H1 (cell line): ENCODE measurements at regions not wholly inside any gene's neighbourhood (a gene's known extent, or its start where the extent isn't known, plus 50 kb on each side); places are given as distances from the start of the nearest gene placed in this dataset.
A peak's percentile ranks its signal among the peaks of the same experiment; 100 is the strongest.

Experiments used
- CTCF ChIA-PET: fragments of 300-600 bp; sonication (Branson Sonifier 250); formaldehyde crosslinking; loops from one replicate; lab custom pipeline; 2021; ENCODE audit not compliant: partially characterized antibody; lab: Charles Lee
- POLR2A ChIA-PET: fragments of 300-600 bp; sonication (Branson Sonifier 250); formaldehyde crosslinking; loops from one replicate; lab custom pipeline; 2021; ENCODE audit warnings: inconsistent platforms; ENCODE audit not compliant: partially characterized antibody; lab: Charles Lee
- DNase-seq, 2 experiments: peaks; one replicate each; pipeline versions ENCODE4 v3.0.0 to v3.0.0-alpha.2; 2010 to 2022; ENCODE audit warnings: low spot score in 2 of 2, low read depth in 1 of 2, mixed read lengths in 1 of 2
- FAIRE-seq: peaks from 2 replicates; lab custom pipeline; 2011; peaks lifted over from hg19 to GRCh38; lab: Jason Lieb, UNC
- H2AFZ ChIP-seq: 2 replicates; pipeline ENCODE4 v1.8.1; 2012; ENCODE audit warnings: low read length, inconsistent platforms
- H2AK5ac ChIP-seq: 2 replicates; pipeline ENCODE4 v1.6.1; 2013; ENCODE audit warnings: low read depth, low read length
- H2BK120ac ChIP-seq: replicated peaks from 2 replicates; pipeline ENCODE3; 2013; ENCODE audit warnings: low read depth, low read length, inconsistent platforms
- H2BK12ac ChIP-seq: 2 replicates; pipeline ENCODE4 v1.6.1; 2013; ENCODE audit warnings: low read depth, low read length
- H2BK15ac ChIP-seq: 2 replicates; pipeline ENCODE4 v1.6.1; 2013; ENCODE audit warnings: low read length
- H2BK20ac ChIP-seq: 2 replicates; pipeline ENCODE4 v1.6.1; 2013; ENCODE audit warnings: low read length
- H2BK5ac ChIP-seq: 2 replicates; pipeline ENCODE4 v1.6.1; 2013; ENCODE audit warnings: low read depth, low read length
- H3K14ac ChIP-seq: 2 replicates; pipeline ENCODE4 v1.6.1; 2013; ENCODE audit warnings: inconsistent platforms; ENCODE audit not compliant: insufficient read length
- H3K18ac ChIP-seq: 2 replicates; pipeline ENCODE4 v1.6.1; 2013; ENCODE audit warnings: low read length; ENCODE audit errors: extremely low read depth
- H3K23ac ChIP-seq: 2 replicates; pipeline ENCODE4 v1.6.1; 2013; ENCODE audit warnings: inconsistent platforms; ENCODE audit not compliant: insufficient read length
- H3K23me2 ChIP-seq: 2 replicates; pipeline ENCODE4 v1.6.1; 2013; ENCODE audit warnings: low read depth, low read length
- H3K27ac ChIP-seq: 2 replicates; pipeline ENCODE4 v1.6.1; 2011; ENCODE audit warnings: low read depth, low read length, inconsistent platforms
- H3K27me3 ChIP-seq, 4 experiments: replicated peaks in 1 of 4; 1 replicate in 1 of 4; 2 replicates in 3 of 4; pipeline versions ENCODE4 v1.6.1 to v1.8.1; 2011 to 2013; ENCODE audit warnings: low read length in 3 of 4, mild to moderate bottlenecking in 3 of 4, inconsistent platforms in 2 of 4, mixed read lengths in 2 of 4, moderate library complexity in 1 of 4; ENCODE audit not compliant: control insufficient read depth in 3 of 4, insufficient read depth in 3 of 4; ENCODE audit errors: extremely low read depth in 1 of 4
- H3K36me3 ChIP-seq, 4 experiments: 2 replicates each; pipeline versions ENCODE4 v1.6.1 to v1.8.1; 2011 to 2013; ENCODE audit warnings: mild to moderate bottlenecking in 4 of 4, low read length in 3 of 4, moderate library complexity in 2 of 4, control low read depth in 1 of 4, inconsistent platforms in 1 of 4; ENCODE audit not compliant: insufficient read depth in 4 of 4, control insufficient read depth in 2 of 4
- H3K4ac ChIP-seq: replicated peaks from 2 replicates; pipeline ENCODE3; 2013; ENCODE audit warnings: low read length, low read depth, mixed read lengths, inconsistent platforms; ENCODE audit not compliant: insufficient read length
- H3K4me1 ChIP-seq, 4 experiments: replicated peaks in 1 of 4; 1 replicate in 1 of 4; 2 replicates in 3 of 4; pipeline versions ENCODE4 v1.6.1 to v1.8.1; 2011 to 2013; ENCODE audit warnings: low read length in 3 of 4, inconsistent platforms in 2 of 4, mixed read lengths in 1 of 4; ENCODE audit not compliant: insufficient read depth in 4 of 4, control insufficient read depth in 3 of 4
- H3K4me2 ChIP-seq, 2 experiments: 2 replicates each; pipeline versions ENCODE4 v1.6.1 to v1.8.1; 2011 to 2013; ENCODE audit warnings: low read depth in 2 of 2, low read length in 2 of 2, control low read depth in 1 of 2, inconsistent platforms in 1 of 2, mild to moderate bottlenecking in 1 of 2; ENCODE audit not compliant: insufficient read depth in 1 of 2
- H3K4me3 ChIP-seq, 4 experiments: fragments of 200-600, 300-600 bp in 1 of 4; sonication (generic), shearing (Covaris generic), sonication (Bioruptor Twin) in 1 of 4; 2 replicates each; pipeline versions ENCODE4 v1.5.1 to v1.8.1; 2011 to 2016; ENCODE audit warnings: low read length in 4 of 4, low read depth in 3 of 4, control low read depth in 2 of 4, inconsistent platforms in 2 of 4, mild to moderate bottlenecking in 2 of 4, mixed read lengths in 1 of 4, moderate library complexity in 1 of 4; ENCODE audit not compliant: insufficient read depth in 2 of 4; ENCODE audit errors: extremely low read depth in 1 of 4
- H3K56ac ChIP-seq: replicated peaks from 2 replicates; pipeline ENCODE3; 2013; ENCODE audit warnings: low read depth, mild to moderate bottlenecking, mixed read lengths, low read length, inconsistent platforms; ENCODE audit not compliant: insufficient read length
- H3K79me1 ChIP-seq: 2 replicates; pipeline ENCODE4 v1.6.1; 2013; ENCODE audit warnings: low read depth, low read length, control low read depth
- H3K79me2 ChIP-seq, 2 experiments: 2 replicates each; pipeline versions ENCODE4 v1.6.1 to v1.8.1; 2012 to 2013; ENCODE audit warnings: low read length in 2 of 2, mild to moderate bottlenecking in 2 of 2, inconsistent platforms in 1 of 2; ENCODE audit not compliant: insufficient read depth in 2 of 2, control insufficient read depth in 1 of 2
- H3K9ac ChIP-seq, 4 experiments: replicated peaks in 1 of 4; 1 replicate in 1 of 4; 2 replicates in 3 of 4; pipeline versions ENCODE4 v1.6.1 to v1.8.1; 2011 to 2013; ENCODE audit warnings: low read depth in 3 of 4, low read length in 3 of 4, control low read depth in 2 of 4, mild to moderate bottlenecking in 2 of 4, moderate library complexity in 2 of 4, inconsistent platforms in 1 of 4; ENCODE audit errors: extremely low read depth in 1 of 4
- H3K9me3 ChIP-seq, 2 experiments: 2 replicates each; pipeline versions ENCODE4 v1.6.1 to v1.8.1; 2012 to 2013; ENCODE audit warnings: mild to moderate bottlenecking in 2 of 2, moderate library complexity in 2 of 2, control low read depth in 1 of 2, inconsistent platforms in 1 of 2, low read depth in 1 of 2, low read length in 1 of 2, mixed read lengths in 1 of 2; ENCODE audit not compliant: insufficient read depth in 2 of 2
- H4K20me1 ChIP-seq, 2 experiments: replicated peaks in 1 of 2; 2 replicates each; pipeline versions ENCODE3 to v1.8.1; 2011 to 2013; ENCODE audit warnings: inconsistent platforms in 2 of 2, low read length in 2 of 2, mild to moderate bottlenecking in 1 of 2; ENCODE audit not compliant: insufficient read depth in 2 of 2, control insufficient read depth in 1 of 2
- H4K5ac ChIP-seq: 2 replicates; pipeline ENCODE4 v1.6.1; 2013; ENCODE audit warnings: low read length, low read depth, mixed read lengths, inconsistent platforms; ENCODE audit not compliant: insufficient read length
- H4K8ac ChIP-seq: 2 replicates; pipeline ENCODE4 v1.8.0; 2013; ENCODE audit warnings: mild to moderate bottlenecking, moderate library complexity, low read length, inconsistent platforms; ENCODE audit not compliant: insufficient read depth; ENCODE audit errors: extremely low read depth
- H4K91ac ChIP-seq: replicated peaks from 2 replicates; pipeline ENCODE3; 2013; ENCODE audit warnings: low read length, mixed read lengths, inconsistent platforms; ENCODE audit not compliant: insufficient read length
- BRCA1 ChIP-seq: IDR thresholded peaks from 2 replicates; pipeline ENCODE4 v1.6.1; 2012; ENCODE audit warnings: low read depth, low read length, improper control_type of control experiment
- CBX8 ChIP-seq: fragments of 300-800, 300-1000 bp; sonication (generic); IDR thresholded peaks from 2 replicates; pipeline ENCODE4 v1.7.1; 2016; ENCODE audit warnings: low read depth, low read length, borderline replicate concordance
- CHD1 ChIP-seq: IDR thresholded peaks from 2 replicates; pipeline ENCODE4 v1.6.1; 2012; ENCODE audit warnings: low read depth, low read length, improper control_type of control experiment
- EZH2 ChIP-seq: fragments of 200-600 bp; sonication (generic); IDR thresholded peaks from 2 replicates; pipeline ENCODE4 v1.7.1; 2012; ENCODE audit warnings: low read depth, mild to moderate bottlenecking, moderate library complexity, low read length, inconsistent platforms; ENCODE audit not compliant: severe bottlenecking
- GTF2F1 ChIP-seq: IDR thresholded peaks from 2 replicates; pipeline ENCODE4 v1.6.1; 2012; ENCODE audit warnings: low read depth, low read length, improper control_type of control experiment, borderline replicate concordance
- KDM5A ChIP-seq: fragments of 200-600 bp; IDR thresholded peaks from 2 replicates; pipeline ENCODE4 v1.7.1; 2012; ENCODE audit warnings: mild to moderate bottlenecking, low read length, inconsistent platforms, mixed read lengths
- PHF8 ChIP-seq: fragments of 200-600 bp; sonication (generic); conservative IDR thresholded peaks from 2 replicates; pipeline ENCODE4 v1.7.1; 2012; ENCODE audit warnings: low read depth, mild to moderate bottlenecking, inconsistent platforms, low read length, moderate library complexity
- SAP30 ChIP-seq: fragments of 300-600 bp; sonication (generic); IDR thresholded peaks from 2 replicates; pipeline ENCODE4 v1.7.1; 2012; ENCODE audit warnings: low read length, moderate library complexity, mild to moderate bottlenecking, inconsistent platforms; ENCODE audit not compliant: insufficient read depth, insufficient replicate concordance
- SUZ12 ChIP-seq: fragments of 200-600 bp; sonication (generic); IDR thresholded peaks from 2 replicates; pipeline ENCODE4 v1.6.1; 2012; ENCODE audit warnings: mild to moderate bottlenecking, inconsistent platforms, low read length, moderate library complexity, mixed read lengths
- TBP ChIP-seq: IDR thresholded peaks from 2 replicates; pipeline ENCODE4 v1.6.1; 2011; ENCODE audit warnings: low read depth, low read length, improper control_type of control experiment
- TCF12 ChIP-seq: IDR thresholded peaks from 2 replicates; pipeline ENCODE4 v1.6.1; 2011; ENCODE audit warnings: low read depth, mild to moderate bottlenecking, low read length
- YY1 ChIP-seq: IDR thresholded peaks from 2 replicates; pipeline ENCODE4 v1.6.1; 2011; ENCODE audit warnings: low read depth, mild to moderate bottlenecking, low read length
- ZNF274 ChIP-seq: IDR thresholded peaks from 2 replicates; pipeline ENCODE4 v1.7.0; 2012; ENCODE audit warnings: low read length, borderline replicate concordance; ENCODE audit errors: extremely low read depth
- whole genome bisulfite sequencing, 2 experiments: shearing (Covaris generic) in 1 of 2; methylation state at CpG; one replicate each; pipeline versions ENCODE4 v1.1.6 to v1.1.7; 2013 to 2015; ENCODE audit warnings: low lambda C conversion rate in 2 of 2, mixed read lengths in 2 of 2, inconsistent platforms in 1 of 2, low coverage in 1 of 2, missing lambda C conversion rate in 1 of 2; ENCODE audit not compliant: insufficient replicate concordance in 2 of 2, insufficient coverage in 1 of 2, insufficient read length in 1 of 2; ENCODE audit errors: extremely low coverage in 1 of 2, missing lambda C conversion rate in 1 of 2; 5-methylcytosine and 5-hydroxymethylcytosine counted together

GRCh38 chr7:35998481-35998880 is 154.6 kb upstream of the EEPD1 start:
- no peaks in the 10 kb centered on the region for H3K36me3 ChIP-seq
- H3K79me1 ChIP-seq: no peaks in the 10 kb centered on the region
- no peak overlapping the region for H3K4me3 ChIP-seq
- TF ChIP-seq KDM5A (no peak), CBX8 (no peak), SUZ12 (no peak), CHD1 (no peak), PHF8 (no peak), GTF2F1 (no peak), ZNF274 (no peak), TCF12 (no peak), BRCA1 (no peak), TBP (no peak), SAP30 (no peak), YY1 (no peak), EZH2 (no peak)
- H3K56ac ChIP-seq: no peak overlapping the region
- H2BK20ac ChIP-seq: no peak overlapping the region
- peaks cover 0 to 4% of the 10 kb centered on the region in 2 experiments; a peak in 1 of 4 replicates for H3K9me3 ChIP-seq
- H3K14ac ChIP-seq: no peak overlapping the region
- no peak overlapping the region for H2AK5ac ChIP-seq
- H2BK12ac ChIP-seq: no peak overlapping the region
- peak in 1 of 2 experiments; percentile 23 for DNase-seq
- H3K27me3 ChIP-seq: no peaks in the 10 kb centered on the region
- H2BK120ac ChIP-seq: no peak overlapping the region
- H4K91ac ChIP-seq: no peak overlapping the region
- H4K5ac ChIP-seq: no peak overlapping the region
- no peak overlapping the region for H3K18ac ChIP-seq
- no peaks in the 10 kb centered on the region for H3K23me2 ChIP-seq
- H3K79me2 ChIP-seq: no peaks in the 10 kb centered on the region
- no peaks in the 10 kb centered on the region for H4K20me1 ChIP-seq
- H3K4ac ChIP-seq: no peak overlapping the region
- H4K8ac ChIP-seq: no peak overlapping the region
- no peak overlapping the region for H3K9ac ChIP-seq
- CTCF ChIA-PET: no interaction called here
- H3K4me1 ChIP-seq: no peaks in the 10 kb centered on the region
- H3K23ac ChIP-seq: no peak overlapping the region
- H2BK15ac ChIP-seq: no peak overlapping the region
- 93% methylated on average over 4 of the region's 5 CpGs; no CpG with 5 or more reads in 1 of the 2 experiments for WGBS, 2 experiments
- no peak for FAIRE-seq
- no peak overlapping the region for H3K27ac ChIP-seq
- H2BK5ac ChIP-seq: no peak overlapping the region
- POLR2A ChIA-PET: no interaction called here
- no peak overlapping the region for H3K4me2 ChIP-seq
- no peak overlapping the region for H2AFZ ChIP-seq
